Breast epithelium (tissue), 3 donors: ENCODE measurements at regions not wholly inside any gene's neighbourhood (a gene's known extent, or its start where the extent isn't known, plus 50 kb on each side); places are given as distances from the start of the nearest gene placed in this dataset.

Experiments
- CTCF ChIP-seq, 3 donors: fragments of 450-650 bp; IDR thresholded peaks; one replicate each; pipeline ENCODE4 v1.5.1; 2016 to 2017; ENCODE audit warnings: antibody characterized with exemption in 3 of 3, mild to moderate bottlenecking in 3 of 3, moderate library complexity in 3 of 3
- POLR2A ChIP-seq: fragments of 450-650 bp; IDR thresholded peaks from one replicate; pipeline ENCODE4 v1.6.1; 2016; ENCODE audit warnings: antibody characterized with exemption, mild to moderate bottlenecking, moderate library complexity

GRCh38 chr11:113552271-113552670 is 77.1 kb upstream of the DRD2 start:
- no peak for TF ChIP-seq CTCF (IDR thresholded peaks at IDR 0.05)
- TF ChIP-seq POLR2A, result no peak
